Transverse colon (tissue), 4 donors: ENCODE measurements at regions not wholly inside any gene's neighbourhood (a gene's known extent, or its start where the extent isn't known, plus 50 kb on each side); places are given as distances from the start of the nearest gene placed in this dataset.

ENCODE experiments used
- DNase-seq: peaks from one replicate; pipeline ENCODE4 v3.0.0-alpha.2; 2019
- H3K27ac ChIP-seq, 4 donors: fragments of 200-600 bp; sonication (generic); 2 replicates each; pipeline ENCODE4 v1.5.1; 2016 to 2018; ENCODE audit warnings: inconsistent platforms in 4 of 4
- H3K27me3 ChIP-seq: fragments of 200-600 bp; sonication (generic); 2 replicates; pipeline ENCODE4 v1.5.1; 2017; ENCODE audit warnings: inconsistent platforms
- H3K36me3 ChIP-seq, 4 donors: fragments of 200-600 bp; sonication (generic); 2 replicates each; pipeline ENCODE4 v1.5.1; 2017 to 2019; ENCODE audit warnings: inconsistent platforms in 4 of 4
- H3K4me1 ChIP-seq, 4 donors: fragments of 200-600 bp; sonication (generic); 2 replicates each; pipeline ENCODE4 v1.5.1; 2017 to 2020; ENCODE audit warnings: inconsistent platforms in 4 of 4
- H3K4me3 ChIP-seq, 4 donors: fragments of 200-600 bp; sonication (generic); 1 replicate in 1 of 4; 2 replicates in 3 of 4; pipeline versions ENCODE4 v1.5.1 to v1.6.1; 2017 to 2019; ENCODE audit warnings: inconsistent platforms in 4 of 4
- H3K9me3 ChIP-seq, 2 donors: fragments of 200-600 bp; sonication (generic); 2 replicates each; pipeline ENCODE4 v1.5.1; 2017 to 2019; ENCODE audit warnings: inconsistent platforms in 2 of 2
- CTCF ChIP-seq, 5 experiments: fragments of 200-600 bp in 3 of 5; fragments of 450-650 bp in 2 of 5; sonication (generic) in 3 of 5; IDR thresholded peaks; 1 replicate in 2 of 5; 2 replicates in 3 of 5; pipeline ENCODE4 v1.5.1; 2016 to 2017; ENCODE audit warnings: antibody characterized with exemption in 5 of 5, inconsistent platforms in 3 of 5, mild to moderate bottlenecking in 2 of 5, moderate library complexity in 1 of 5
- EP300 ChIP-seq: sonication (generic); formaldehyde crosslinking; IDR thresholded peaks from one replicate; pipeline ENCODE4 v1.6.1; 2017; ENCODE audit warnings: antibody characterized with exemption, low read depth
- POLR2A ChIP-seq: fragments of 450-650 bp; IDR thresholded peaks from one replicate; pipeline ENCODE4 v1.6.1; 2016; ENCODE audit warnings: antibody characterized with exemption, mild to moderate bottlenecking, moderate library complexity
- POLR2AphosphoS5 ChIP-seq, 3 donors: sonication (generic); formaldehyde crosslinking; IDR thresholded peaks; one replicate each; pipeline ENCODE4 v1.6.1; 2016; ENCODE audit warnings: antibody characterized with exemption in 3 of 3
- WGBS, 2 donors: methylation state at CpG; one replicate each; pipeline ENCODE4 v1.1.5; 2018; ENCODE audit warnings: low coverage in 1 of 2; 5-methylcytosine and 5-hydroxymethylcytosine counted together
- in situ Hi-C, 4 donors: fragments of 200-750 bp; cut with MboI; loops; one replicate each; pipeline versions ENCODE4 v1.15.0 to v1.15.1; 2017; ENCODE audit warnings: low sequenced_read_pairs in 3 of 4, low pct_ligation_motif_present in 1 of 4, low pct_unique_long_range_greater_than_20kb in 1 of 4
- intact Hi-C: fragments of 100-400 bp; cut with DNase I; formaldehyde crosslinking; loops from one replicate; pipeline ENCODE4 v1.15.1; 2023; ENCODE audit warnings: low total_unique reads

- intact Hi-C loops = loop anchor here (5.0 to 10.0 kb wide), 2 partner anchors 492 to 1010 kb away; no protein-coding TSS in a partner anchor
- peak; percentile 62 to 80 (median 63) for TF ChIP-seq CTCF (IDR thresholded peaks at IDR 0.05)
- TF ChIP-seq POLR2A = no peak
- H3K36me3 ChIP-seq = no peaks in the 10 kb centered on the region
- H3K9me3 ChIP-seq = no peaks in the 10 kb centered on the region
- H3K27ac ChIP-seq = no peak overlapping the region
- no peak overlapping the region for H3K4me3 ChIP-seq
- in situ Hi-C loops = loop anchor here (25.0 kb wide), 4 partner anchors 310 to 1035 kb away; partner anchors contain the start of genes HOXD10 (in 2 of the 4), HOXD11 (in 2 of the 4) and HOXD9 (in 2 of the 4)
- H3K4me1 ChIP-seq = peaks cover 0 to 11% (median 9%) of the 10 kb centered on the region in 4 donors
- no peak for DNase-seq
- peaks cover 23% of the 10 kb centered on the region for H3K27me3 ChIP-seq
- WGBS, 2 donors = 2 to 3% methylated on average over 2 of the region's 2 CpGs
Observed at GRCh38 chr2:177147093-177147694, 65.4 kb upstream of the HNRNPA3 start.

- WGBS, 2 donors = 47 to 55% methylated on average over 9 to 13 of the region's 13 CpGs
- in situ Hi-C loops = loop anchor here (25.0 kb wide), 4 partner anchors 311 to 1036 kb away; partner anchors contain the start of genes HOXD10 (in 2 of the 4), HOXD11 (in 2 of the 4) and HOXD9 (in 2 of the 4)
- H3K4me1 ChIP-seq = peaks cover 0 to 11% (median 9%) of the 10 kb centered on the region in 4 donors
- H3K9me3 ChIP-seq = no peaks in the 10 kb centered on the region
- H3K27ac ChIP-seq = no peak overlapping the region
- H3K36me3 ChIP-seq = no peaks in the 10 kb centered on the region
- peak overlapping the region in 1 of 4 donors; percentile 46 for H3K4me3 ChIP-seq
- intact Hi-C loops = loop anchor here (5.0 to 10.0 kb wide), 2 partner anchors 493 to 1011 kb away; no protein-coding TSS in a partner anchor
- DNase-seq = no peak
- H3K27me3 ChIP-seq = peaks cover 23% of the 10 kb centered on the region
- TF ChIP-seq POLR2AphosphoS5 (IDR thresholded peaks at IDR 0.05) (no peak), POLR2A (no peak), EP300 (no peak), CTCF (IDR thresholded peaks at IDR 0.05) (peak in 1 of 5 experiments; percentile 2)
Observed at GRCh38 chr2:177147834-177148445, 64.7 kb upstream of the HNRNPA3 start.

DNA sequence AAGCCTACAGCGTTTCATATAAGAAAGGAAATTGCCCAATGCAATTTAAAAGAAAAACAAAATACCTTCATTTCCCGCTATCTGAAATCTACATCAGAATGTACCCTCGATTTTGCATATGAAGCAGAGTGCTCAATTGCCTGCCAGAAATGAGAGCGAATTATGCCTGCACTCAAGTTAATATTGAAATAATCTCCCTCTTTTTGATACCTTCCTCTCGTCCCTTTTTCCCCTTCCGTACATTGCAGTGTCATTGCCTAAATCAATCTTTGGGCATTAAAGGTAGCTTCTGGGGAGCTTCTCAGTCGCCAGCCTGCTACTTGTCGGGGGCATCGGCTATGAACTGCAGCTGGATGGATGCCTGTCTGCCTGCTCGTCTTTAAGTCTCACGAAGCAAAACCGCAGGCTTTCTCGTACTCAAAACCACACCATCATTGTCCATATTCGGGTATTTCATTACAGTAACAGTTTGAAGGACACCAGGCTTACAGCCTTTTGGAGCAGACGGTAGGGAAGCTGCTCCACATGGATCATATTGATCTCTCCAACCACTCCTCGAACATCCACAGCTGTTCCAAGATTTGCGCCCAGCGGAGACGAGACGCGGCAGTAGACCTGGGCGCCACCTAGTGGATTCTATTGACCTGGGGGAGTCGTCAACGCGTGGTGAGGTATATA lies 64.0 kb upstream of the HNRNPA3 start:
- H3K4me3 ChIP-seq = peak overlapping the region in 3 of 4 donors; percentile 19 to 46 (median 23)
- TF ChIP-seq EP300 = no peak
- no peak for TF ChIP-seq POLR2AphosphoS5 (IDR thresholded peaks at IDR 0.05)
- TF ChIP-seq POLR2A = no peak
- peak; percentile 71 to 89 (median 79) for TF ChIP-seq CTCF (IDR thresholded peaks at IDR 0.05)
- H3K36me3 ChIP-seq = no peaks in the 10 kb centered on the region
- peaks cover 23% of the 10 kb centered on the region for H3K27me3 ChIP-seq
- in situ Hi-C loops = loop anchor here (25.0 kb wide), 4 partner anchors 311 to 1036 kb away; partner anchors contain the start of genes HOXD10 (in 2 of the 4), HOXD11 (in 2 of the 4) and HOXD9 (in 2 of the 4)
- peaks cover 0 to 11% (median 9%) of the 10 kb centered on the region in 4 donors for H3K4me1 ChIP-seq
- H3K9me3 ChIP-seq = no peaks in the 10 kb centered on the region
- peak; percentile 84 for DNase-seq
- 4 to 5% methylated on average over 10 to 25 of the region's 25 CpGs for WGBS, 2 donors
- no peak overlapping the region for H3K27ac ChIP-seq
- intact Hi-C loops = loop anchor here (5.0 to 10.0 kb wide), 2 partner anchors 494 to 1011 kb away; no protein-coding TSS in a partner anchor

DNA sequence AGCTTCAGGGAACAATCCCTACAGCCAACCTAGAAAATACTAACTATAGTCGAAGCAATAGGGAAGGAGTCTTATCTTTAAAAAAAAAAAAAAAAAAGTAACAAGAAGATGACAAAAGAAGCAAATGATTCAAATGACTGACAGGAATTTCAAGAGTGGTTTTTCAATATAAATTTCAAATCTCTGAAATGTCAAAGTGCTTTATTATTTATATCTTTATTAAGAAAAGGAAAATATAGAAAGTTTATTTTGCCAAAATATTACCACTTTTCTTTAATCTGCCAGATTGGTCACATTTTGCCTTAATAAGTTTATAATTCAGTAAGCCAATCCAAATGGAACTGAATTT lies 63.5 kb upstream of the HNRNPA3 start:
- intact Hi-C loops (loop anchor here (5.0 to 10.0 kb wide), 2 partner anchors 494 to 1012 kb away; no protein-coding TSS in a partner anchor), in situ Hi-C loops (loop anchor here (25.0 kb wide), 4 partner anchors 312 to 1037 kb away; partner anchors contain the start of genes HOXD10 (in 2 of the 4), HOXD11 (in 2 of the 4) and HOXD9 (in 2 of the 4))
- 3 to 11% methylated on average over 1 of the region's 1 CpG for WGBS, 2 donors

More for the DNA sequence above, 63.5 kb upstream of the HNRNPA3 start:
- peak overlapping the region in 1 of 4 donors; percentile 46 for H3K4me3 ChIP-seq
- no peaks in the 10 kb centered on the region for H3K9me3 ChIP-seq
- peaks cover 0 to 11% (median 9%) of the 10 kb centered on the region in 4 donors for H3K4me1 ChIP-seq
- DNase-seq = no peak
- TF ChIP-seq CTCF (IDR thresholded peaks at IDR 0.05) (no peak), POLR2A (no peak), EP300 (no peak), POLR2AphosphoS5 (IDR thresholded peaks at IDR 0.05) (no peak)
- peaks cover 20% of the 10 kb centered on the region for H3K27me3 ChIP-seq
- H3K27ac ChIP-seq = no peak overlapping the region
- no peaks in the 10 kb centered on the region for H3K36me3 ChIP-seq
